HCT116 (cell line): ENCODE measurements at regions not wholly inside any gene's neighbourhood (a gene's known extent, or its start where the extent isn't known, plus 50 kb on each side); places are given as distances from the start of the nearest gene placed in this dataset.

Source experiments
- ATAC-seq: fragments of 200-7000 bp; cut with Tn5 transposase; 2 replicates; pipeline ENCODE4 v1.9.1; 2020; ENCODE audit warnings: mild to moderate bottlenecking, moderate library complexity
- BruUV-seq: library from RNA; stranded (reverse); fragments of 400-500 nt; replicated peaks from 2 replicates; lab custom pipeline; 2021; lab: Mats Ljungman, UMichigan
- CTCF ChIA-PET: fragments of 300-600 bp; sonication (Branson Sonifier 250); formaldehyde crosslinking; loops from one replicate; lab custom pipeline; 2021; ENCODE audit warnings: antibody characterized with exemption; lab: Charles Lee
- POLR2A ChIA-PET: fragments of 300-600, 350-600 bp; sonication (Branson Sonifier 250); formaldehyde crosslinking; loops from one replicate; lab custom pipeline; 2021; ENCODE audit warnings: antibody characterized with exemption; lab: Charles Lee
- RAD21 ChIA-PET, 2 experiments: fragments of 300-600 bp; sonication (Branson Sonifier 250); formaldehyde crosslinking; loops; one replicate each; lab custom pipeline; 2023; ENCODE audit warnings: low total read pairs in 2 of 2; ENCODE audit not compliant: uncharacterized antibody in 2 of 2, unreplicated experiment in 2 of 2, low non-redundant PET in 1 of 2; lab: Charles Lee
- DNase-seq: peaks from one replicate; pipeline ENCODE4 v3.0.0-alpha.2; 2010; ENCODE audit warnings: low read depth, low spot score
- H2AFZ ChIP-seq: fragments of 200-600 bp; shearing (Covaris generic), sonication (generic); 2 replicates; pipeline ENCODE4 v1.6.1; 2017; ENCODE audit warnings: low read depth, mixed run types, mixed read lengths, antibody characterized with exemption, low read length; ENCODE audit not compliant: poor library complexity, severe bottlenecking
- H3K27ac ChIP-seq: 2 replicates; pipeline ENCODE4 v1.5.1; 2012; ENCODE audit warnings: low read depth, low read length
- H3K27me3 ChIP-seq: fragments of 200-600 bp; sonication (generic); 2 replicates; pipeline ENCODE4 v1.6.1; 2016; ENCODE audit warnings: mixed run types, low read length, mixed read lengths; ENCODE audit not compliant: insufficient read depth
- H3K36me3 ChIP-seq, 2 experiments: fragments of 200-500 bp in 1 of 2; fragments of 200-600 bp in 1 of 2; sonication (Bioruptor generic) in 1 of 2; sonication (generic) in 1 of 2; 2 replicates each; pipeline versions ENCODE4 v1.5.1 to v1.6.1; 2014 to 2016; ENCODE audit warnings: low read length in 2 of 2, inconsistent platforms in 1 of 2, mixed read lengths in 1 of 2, mixed run types in 1 of 2; ENCODE audit not compliant: insufficient read depth in 2 of 2, control insufficient read depth in 1 of 2
- H3K4me1 ChIP-seq, 2 experiments: fragments of 200-600 bp in 1 of 2; sonication (generic) in 1 of 2; 2 replicates each; pipeline versions ENCODE4 v1.5.1 to v1.6.1; 2012 to 2017; ENCODE audit warnings: low read length in 2 of 2, inconsistent platforms in 1 of 2, mild to moderate bottlenecking in 1 of 2, mixed read lengths in 1 of 2, mixed run types in 1 of 2, moderate library complexity in 1 of 2; ENCODE audit not compliant: insufficient read depth in 2 of 2, control insufficient read depth in 1 of 2
- H3K4me2 ChIP-seq: fragments of 200-600 bp; sonication (generic); 2 replicates; pipeline ENCODE4 v1.6.1; 2017; ENCODE audit warnings: mixed run types, low read length, mixed read lengths
- H3K4me3 ChIP-seq, 2 experiments: fragments of 200-600 bp in 1 of 2; sonication (generic) in 1 of 2; replicated peaks in 1 of 2; 2 replicates each; pipeline ENCODE4 v1.5.1; 2011 to 2016; ENCODE audit warnings: low read length in 2 of 2, control low read depth in 1 of 2, low read depth in 1 of 2, mild to moderate bottlenecking in 1 of 2, mixed read lengths in 1 of 2, mixed run types in 1 of 2
- H3K79me2 ChIP-seq: fragments of 200-600 bp; sonication (generic); 2 replicates; pipeline ENCODE4 v1.6.1; 2017; ENCODE audit warnings: mild to moderate bottlenecking, mixed run types, low read length, moderate library complexity, mixed read lengths; ENCODE audit not compliant: insufficient read depth
- H3K9ac ChIP-seq: fragments of 200-600 bp; sonication (generic); 2 replicates; pipeline ENCODE4 v1.6.1; 2016; ENCODE audit warnings: low read length, mixed read lengths
- H3K9me2 ChIP-seq: fragments of 200-600 bp; sonication (generic), shearing (Covaris generic); 2 replicates; pipeline ENCODE4 v1.6.1; 2017; ENCODE audit warnings: mixed run types, mild to moderate bottlenecking, moderate library complexity; ENCODE audit not compliant: insufficient read depth
- H3K9me3 ChIP-seq, 2 experiments: fragments of 200-500 bp in 1 of 2; fragments of 200-600 bp in 1 of 2; sonication (Bioruptor generic) in 1 of 2; sonication (generic) in 1 of 2; 2 replicates each; pipeline ENCODE4 v1.6.1; 2014 to 2017; ENCODE audit warnings: low read length in 2 of 2, mixed read lengths in 2 of 2, inconsistent platforms in 1 of 2, low read depth in 1 of 2, mild to moderate bottlenecking in 1 of 2, mixed run types in 1 of 2, moderate library complexity in 1 of 2; ENCODE audit not compliant: control insufficient read depth in 1 of 2, insufficient read depth in 1 of 2
- H4K20me1 ChIP-seq: fragments of 200-600 bp; sonication (generic), shearing (Covaris generic); 2 replicates; pipeline ENCODE4 v1.6.1; 2017; ENCODE audit warnings: mixed run types, mild to moderate bottlenecking, moderate library complexity; ENCODE audit not compliant: insufficient read depth
- ATF3 ChIP-seq: IDR thresholded peaks from 2 replicates; pipeline ENCODE4 v1.6.1; 2012
- CBX3 ChIP-seq: IDR thresholded peaks from 2 replicates; pipeline ENCODE4 v1.6.1; 2012; ENCODE audit warnings: low read depth
- CTCF ChIP-seq, 3 experiments: fragments of 200-600 bp in 1 of 3; sonication (generic) in 1 of 3; IDR thresholded peaks in 2 of 3; conservative IDR thresholded peaks in 1 of 3; 2 replicates each; pipeline ENCODE4 v1.5.1; 2012 to 2017; ENCODE audit warnings: low read depth in 2 of 3, low read length in 2 of 3, antibody characterized with exemption in 1 of 3, borderline replicate concordance in 1 of 3, control low read depth in 1 of 3, mild to moderate bottlenecking in 1 of 3, mixed read lengths in 1 of 3, mixed run types in 1 of 3, moderate library complexity in 1 of 3; ENCODE audit not compliant: insufficient read depth in 1 of 3
- EGR1 ChIP-seq: IDR thresholded peaks from 2 replicates; pipeline ENCODE4 v1.6.1; 2012; ENCODE audit warnings: low read depth
- ELF1 ChIP-seq: IDR thresholded peaks from 2 replicates; pipeline ENCODE4 v1.6.1; 2012; ENCODE audit warnings: low read depth, borderline replicate concordance
- EZH2 ChIP-seq: fragments of 200-600 bp; sonication (generic); IDR thresholded peaks from 2 replicates; pipeline ENCODE4 v1.6.1; 2017; ENCODE audit warnings: antibody characterized with exemption, mixed run types
- JUND ChIP-seq: IDR thresholded peaks from 2 replicates; pipeline ENCODE4 v1.6.1; 2012
- POLR2AphosphoS5 ChIP-seq: IDR thresholded peaks from 2 replicates; pipeline ENCODE4 v1.6.1; 2011; ENCODE audit warnings: mild to moderate bottlenecking, low read depth, low read length, moderate library complexity
- REST ChIP-seq: IDR thresholded peaks from 2 replicates; pipeline ENCODE4 v1.6.1; 2012; ENCODE audit warnings: low read depth
- SIN3A ChIP-seq: IDR thresholded peaks from 2 replicates; pipeline ENCODE4 v1.6.1; 2012; ENCODE audit warnings: low read depth
- SRF ChIP-seq: IDR thresholded peaks from 2 replicates; pipeline ENCODE4 v1.6.1; 2012; ENCODE audit warnings: low read depth
- intact Hi-C: fragments of 100-400 bp; cut with micrococcal nuclease; formaldehyde crosslinking; loops from 2 replicates; pipeline ENCODE4 v1.10.0; 2022

GRCh38 chr9:117916291-117916690, 212.1 kb downstream of the TLR4 start:
- Histone ChIP-seq H3K9me2 (no peaks in the 10 kb centered on the region), H3K79me2 (no peaks in the 10 kb centered on the region), H4K20me1 (no peaks in the 10 kb centered on the region), H3K36me3 (no peaks in the 10 kb centered on the region), H3K27ac (no peak overlapping the region), H3K9ac (no peak overlapping the region), H3K4me1 (no peaks in the 10 kb centered on the region), H3K4me3 (no peak overlapping the region), H2AFZ (no peak overlapping the region), H3K9me3 (peaks cover 7 to 13% of the 10 kb centered on the region in 2 experiments; a peak in 2 of 4 replicates), H3K4me2 (no peak overlapping the region), H3K27me3 (no peaks in the 10 kb centered on the region)
- BruUV-seq, result no TSS peak
- DNase-seq (no peak), ATAC-seq (no peak)
- ChIA-PET RAD21 (no interaction called here), POLR2A (no interaction called here), CTCF (no interaction called here)
- intact Hi-C loops, result no loop called here
- TF ChIP-seq CBX3 (no peak), POLR2AphosphoS5 (no peak), JUND (no peak), SRF (no peak)

GRCh38 chr9:117917873-117918272, 213.7 kb downstream of the TLR4 start:
- ATAC-seq, result no peak
- no peak overlapping the region for H2AFZ ChIP-seq
- BruUV-seq, result no TSS peak
- H3K36me3 ChIP-seq, result no peaks in the 10 kb centered on the region
- H3K4me2 ChIP-seq, result no peak overlapping the region
- ChIA-PET CTCF (no interaction called here), RAD21 (no interaction called here), POLR2A (no interaction called here)
- DNase-seq, result no peak
- no peak overlapping the region for H3K4me3 ChIP-seq
- H3K79me2 ChIP-seq, result no peaks in the 10 kb centered on the region
- intact Hi-C loops, result no loop called here
- H4K20me1 ChIP-seq, result no peaks in the 10 kb centered on the region
- no peak overlapping the region for H3K9ac ChIP-seq
- TF ChIP-seq POLR2AphosphoS5 (no peak), EZH2 (no peak), CTCF (IDR thresholded peaks at IDR 0.05 in 2 of 3, conservative IDR thresholded peaks at IDR 0.05 in 1 of 3; ENCODE audit: borderline replicate concordance in 1 of 3, insufficient read depth in 1 of 3, low read depth in 2 of 3, low read length in 2 of 3) (no peak), ELF1 (no peak), EGR1 (no peak), JUND (no peak), SIN3A (no peak), ATF3 (no peak), REST (no peak)
- no peaks in the 10 kb centered on the region for H3K4me1 ChIP-seq
- H3K27me3 ChIP-seq, result no peaks in the 10 kb centered on the region
- H3K9me3 ChIP-seq, result peaks cover 4 to 13% of the 10 kb centered on the region in 2 experiments; a peak in 2 of 4 replicates
- H3K27ac ChIP-seq, result no peak overlapping the region
- H3K9me2 ChIP-seq, result no peaks in the 10 kb centered on the region
